Spinal cord (tissue), 9 donors: ENCODE measurements at regions not wholly inside any gene's neighbourhood (a gene's known extent, or its start where the extent isn't known, plus 50 kb on each side); places are given as distances from the start of the nearest gene placed in this dataset.

Source experiments
- DNase-seq, 6 donors: peaks; one replicate each; pipeline versions ENCODE4 v3.0.0 to v3.0.0-alpha.2; 2013 to 2015; ENCODE audit warnings: low spot score in 6 of 6, low read depth in 4 of 6
- H3K27ac ChIP-seq: one replicate; pipeline ENCODE4 v1.5.1; 2013; ENCODE audit warnings: low read depth, low read length, control low read depth
- H3K27me3 ChIP-seq: one replicate; pipeline ENCODE4 v1.6.1; 2013; ENCODE audit warnings: low read length; ENCODE audit not compliant: control insufficient read depth, insufficient read depth
- H3K36me3 ChIP-seq: one replicate; pipeline ENCODE4 v1.6.1; 2013; ENCODE audit warnings: low read length; ENCODE audit not compliant: control insufficient read depth, insufficient read depth
- H3K4me1 ChIP-seq: one replicate; pipeline ENCODE4 v1.6.1; 2013; ENCODE audit warnings: low read length; ENCODE audit not compliant: control insufficient read depth, insufficient read depth
- H3K4me3 ChIP-seq: one replicate; pipeline ENCODE4 v1.5.1; 2013; ENCODE audit warnings: low read depth, low read length, control low read depth
- H3K9me3 ChIP-seq: one replicate; pipeline ENCODE4 v1.6.1; 2013; ENCODE audit warnings: low read length; ENCODE audit not compliant: control insufficient read depth, insufficient read depth
- WGBS: methylation state at CpG from one replicate; pipeline ENCODE4 v1.1.5; 2013; ENCODE audit warnings: missing lambda C conversion rate; ENCODE audit not compliant: insufficient coverage; 5-methylcytosine and 5-hydroxymethylcytosine counted together
- donor health status: healthy.

DNA sequence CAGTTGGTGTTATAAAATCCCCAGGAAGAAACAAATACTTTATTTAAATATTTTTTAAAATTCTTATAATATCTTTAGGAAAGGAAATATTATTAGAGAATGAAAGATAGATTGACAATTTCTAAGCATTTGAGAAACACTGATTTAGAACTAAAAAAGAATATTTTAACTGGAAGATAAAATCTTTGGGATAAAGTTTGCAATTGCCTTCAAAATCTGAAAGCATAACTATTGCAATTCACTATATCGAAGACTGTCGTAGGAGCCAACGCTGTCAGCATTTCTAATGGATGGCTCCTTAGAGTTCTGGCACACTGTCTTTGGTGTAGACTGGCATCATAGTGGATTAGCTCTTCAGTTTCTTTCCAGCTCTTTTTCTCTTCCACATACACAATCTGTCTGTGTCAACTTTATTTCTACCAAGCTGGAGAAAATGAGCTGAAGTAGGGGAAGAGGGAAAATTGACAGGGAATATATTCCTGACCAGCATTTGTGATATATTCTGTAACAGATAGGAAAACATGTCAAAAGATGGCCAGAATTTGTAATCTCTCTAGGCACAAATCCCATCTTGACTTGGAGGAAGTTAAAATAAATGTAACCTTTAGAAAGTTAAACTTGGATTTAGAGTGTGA is 1561.4 kb downstream of the MAT2B start:
- Histone ChIP-seq H3K9me3 (peaks cover 1% of the 10 kb centered on the region), H3K4me3 (no peak overlapping the region), H3K36me3 (no peaks in the 10 kb centered on the region), H3K4me1 (no peaks in the 10 kb centered on the region), H3K27me3 (no peaks in the 10 kb centered on the region), H3K27ac (no peak overlapping the region)
- WGBS: no CpG with 5 or more reads among the region's 3 CpGs
- DNase-seq: peak in 1 of 6 donors; percentile 75

DNA sequence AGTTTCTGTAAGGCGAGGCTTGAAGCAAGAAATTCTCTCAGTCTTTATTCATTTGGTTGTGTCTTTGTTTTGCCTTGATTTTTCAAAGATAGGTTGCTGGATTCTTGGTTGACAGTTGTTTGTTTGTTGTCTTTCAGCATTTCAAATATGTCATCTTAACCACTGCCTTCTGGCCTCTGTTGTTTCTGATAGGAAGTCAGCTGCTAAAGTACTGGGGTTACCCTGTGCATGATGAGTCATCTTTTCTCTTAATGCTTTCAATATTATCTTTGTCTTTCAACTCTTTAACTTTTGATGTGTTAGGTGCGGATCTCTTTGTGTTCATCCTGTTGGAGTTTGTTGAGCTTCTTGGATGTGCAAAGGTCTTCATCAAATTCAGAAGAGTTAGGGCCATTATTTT is 1571.3 kb downstream of the MAT2B start:
- Histone ChIP-seq H3K36me3 (no peaks in the 10 kb centered on the region), H3K4me1 (no peaks in the 10 kb centered on the region), H3K4me3 (no peak overlapping the region), H3K27me3 (no peaks in the 10 kb centered on the region), H3K27ac (no peak overlapping the region), H3K9me3 (peaks cover 2% of the 10 kb centered on the region)
- no peak for DNase-seq
- WGBS: 40% methylated on average over 1 of the region's 2 CpGs

DNA sequence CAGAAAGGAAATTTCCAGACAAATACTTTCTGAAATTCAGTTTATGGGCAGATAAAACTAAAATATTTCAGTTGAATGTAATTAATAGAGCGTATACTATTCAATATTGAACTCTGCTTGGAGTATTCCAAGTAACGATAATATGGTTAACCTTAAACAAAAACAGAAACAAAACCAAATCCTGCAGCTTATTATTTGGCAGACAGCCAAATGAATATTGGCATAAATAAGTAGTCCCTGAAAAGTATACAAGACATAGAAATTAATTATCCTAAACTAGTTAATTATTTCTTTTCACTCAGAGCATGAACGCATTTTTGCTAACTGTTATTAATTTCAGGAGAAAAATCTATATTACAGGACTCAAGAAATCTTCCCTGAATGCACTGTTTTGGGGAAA is 1574.0 kb downstream of the MAT2B start:
- Histone ChIP-seq H3K36me3 (no peaks in the 10 kb centered on the region), H3K9me3 (peaks cover 2% of the 10 kb centered on the region), H3K27me3 (no peaks in the 10 kb centered on the region), H3K27ac (no peak overlapping the region), H3K4me1 (no peaks in the 10 kb centered on the region), H3K4me3 (no peak overlapping the region)
- WGBS: no CpG with 5 or more reads among the region's 3 CpGs
- no peak for DNase-seq

DNA sequence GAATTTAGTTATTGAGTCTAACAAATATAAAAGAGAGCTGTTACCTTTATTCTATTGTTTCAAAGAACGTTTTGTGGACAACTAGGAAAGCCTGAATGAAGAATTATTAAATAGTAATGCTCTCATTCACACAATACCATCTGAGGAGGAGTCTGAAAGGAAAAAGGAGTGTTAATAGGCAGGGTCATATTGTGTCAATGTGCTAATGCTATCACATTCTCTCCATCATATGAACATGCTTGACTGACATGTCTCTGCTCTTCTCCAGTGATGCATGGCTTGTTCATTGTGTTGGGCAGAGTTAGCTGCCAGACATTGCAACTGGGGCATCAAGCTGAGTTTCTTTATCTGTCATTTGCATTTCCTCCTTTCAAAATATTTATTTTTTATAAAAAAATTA is 1578.0 kb downstream of the MAT2B start:
- WGBS: no CpG with 5 or more reads among the region's 1 CpG
- Histone ChIP-seq H3K9me3 (no peaks in the 10 kb centered on the region), H3K4me1 (no peaks in the 10 kb centered on the region), H3K27me3 (no peaks in the 10 kb centered on the region), H3K27ac (no peak overlapping the region), H3K4me3 (no peak overlapping the region), H3K36me3 (no peaks in the 10 kb centered on the region)
- DNase-seq: no peak

DNA sequence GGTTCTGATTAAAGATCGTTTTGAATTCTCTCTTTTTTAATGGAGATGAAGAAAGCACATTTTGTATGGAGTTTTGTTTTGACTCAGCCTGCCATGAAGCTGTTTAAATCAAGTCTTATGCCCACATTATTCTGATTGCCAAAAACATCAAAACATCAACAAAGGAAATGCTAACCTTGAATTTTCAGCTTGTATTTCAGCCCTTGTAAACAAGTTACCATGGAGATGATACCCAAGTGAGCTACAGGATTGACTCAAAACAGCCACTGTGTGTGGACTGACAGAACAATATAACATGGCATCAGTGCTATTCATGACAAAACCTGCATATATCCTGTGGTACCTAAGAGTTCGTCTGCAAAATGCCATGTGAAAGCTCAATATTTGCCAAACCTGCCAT is 1581.0 kb downstream of the MAT2B start:
- no peak overlapping the region for H3K27ac ChIP-seq
- no peak overlapping the region for H3K4me3 ChIP-seq
- no peaks in the 10 kb centered on the region for H3K27me3 ChIP-seq
- no peaks in the 10 kb centered on the region for H3K36me3 ChIP-seq
- WGBS: 22% methylated on average over 1 of the region's 2 CpGs
- H3K9me3 ChIP-seq: no peaks in the 10 kb centered on the region
- DNase-seq: peak; percentile 15 to 79 (median 22)
- no peaks in the 10 kb centered on the region for H3K4me1 ChIP-seq

DNA sequence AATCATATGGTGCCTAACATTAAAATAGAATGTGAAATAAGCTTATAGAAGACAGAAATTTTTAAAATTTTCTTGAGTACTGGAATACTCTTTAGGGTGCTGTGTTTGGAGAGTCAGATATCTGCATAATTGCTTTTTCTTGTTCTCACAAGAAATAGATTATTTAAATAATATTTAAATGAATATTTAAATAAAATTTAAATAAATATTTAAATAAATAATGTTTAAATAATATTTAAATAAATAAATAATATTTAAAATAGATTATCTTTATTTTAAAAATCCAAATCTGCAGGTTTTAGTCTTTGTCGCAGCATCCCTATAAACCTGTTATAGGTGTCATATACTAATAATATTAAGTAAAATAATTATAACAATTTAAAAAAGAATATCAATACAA is 1589.4 kb downstream of the MAT2B start:
- no peak overlapping the region for H3K4me3 ChIP-seq
- no peak for DNase-seq
- no peaks in the 10 kb centered on the region for H3K4me1 ChIP-seq
- H3K27me3 ChIP-seq: no peaks in the 10 kb centered on the region
- peaks cover under 1% of the 10 kb centered on the region for H3K9me3 ChIP-seq
- no peak overlapping the region for H3K27ac ChIP-seq
- H3K36me3 ChIP-seq: no peaks in the 10 kb centered on the region
- no CpG with 5 or more reads among the region's 1 CpG for WGBS

DNA sequence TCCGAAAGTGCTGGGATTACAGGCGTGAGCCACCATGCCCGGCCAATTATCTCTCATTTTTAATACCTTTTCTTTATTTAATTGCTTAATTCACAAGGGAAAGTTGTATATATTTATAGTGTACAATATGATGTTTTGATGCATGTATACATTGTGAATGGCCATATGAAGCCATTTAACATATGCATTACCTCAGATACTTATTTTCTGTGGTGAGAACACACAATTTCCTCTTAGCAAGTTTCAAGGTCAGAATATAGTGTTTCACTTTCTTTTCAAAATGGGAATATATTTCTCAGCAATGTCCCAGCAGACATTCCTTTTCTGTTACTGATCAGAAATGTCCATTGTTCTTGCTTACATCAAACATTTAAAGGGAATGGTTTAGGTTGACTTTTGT is 1596.3 kb downstream of the MAT2B start:
- H3K4me1 ChIP-seq: no peaks in the 10 kb centered on the region
- no peak for DNase-seq
- no CpG with 5 or more reads among the region's 3 CpGs for WGBS
- no peak overlapping the region for H3K4me3 ChIP-seq
- peaks cover 1% of the 10 kb centered on the region for H3K9me3 ChIP-seq
- no peaks in the 10 kb centered on the region for H3K27me3 ChIP-seq
- H3K36me3 ChIP-seq: no peaks in the 10 kb centered on the region
- H3K27ac ChIP-seq: no peak overlapping the region

DNA sequence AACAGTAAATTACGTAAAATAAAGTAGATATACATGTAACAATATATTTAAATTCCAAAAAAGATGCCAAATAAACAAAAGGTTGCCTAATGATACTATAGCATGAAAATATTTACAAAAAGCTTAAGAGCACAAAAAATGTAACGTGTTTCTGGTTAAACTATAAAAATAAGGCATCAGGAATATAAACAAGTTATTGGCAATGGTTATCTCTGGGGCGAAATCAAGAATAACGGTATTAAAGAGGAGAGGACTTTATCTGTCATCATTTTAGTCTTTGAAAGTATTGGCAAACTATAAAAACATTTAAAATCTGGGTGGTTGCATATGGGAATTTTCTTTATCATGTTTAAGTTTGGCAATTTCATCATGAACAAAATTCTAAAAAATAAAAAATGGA is 1599.2 kb downstream of the MAT2B start:
- no CpG with 5 or more reads among the region's 4 CpGs for WGBS
- H3K27ac ChIP-seq: no peak overlapping the region
- no peaks in the 10 kb centered on the region for H3K4me1 ChIP-seq
- no peak overlapping the region for H3K4me3 ChIP-seq
- DNase-seq: no peak
- H3K9me3 ChIP-seq: peaks cover 1% of the 10 kb centered on the region
- no peaks in the 10 kb centered on the region for H3K27me3 ChIP-seq
- no peaks in the 10 kb centered on the region for H3K36me3 ChIP-seq

DNA sequence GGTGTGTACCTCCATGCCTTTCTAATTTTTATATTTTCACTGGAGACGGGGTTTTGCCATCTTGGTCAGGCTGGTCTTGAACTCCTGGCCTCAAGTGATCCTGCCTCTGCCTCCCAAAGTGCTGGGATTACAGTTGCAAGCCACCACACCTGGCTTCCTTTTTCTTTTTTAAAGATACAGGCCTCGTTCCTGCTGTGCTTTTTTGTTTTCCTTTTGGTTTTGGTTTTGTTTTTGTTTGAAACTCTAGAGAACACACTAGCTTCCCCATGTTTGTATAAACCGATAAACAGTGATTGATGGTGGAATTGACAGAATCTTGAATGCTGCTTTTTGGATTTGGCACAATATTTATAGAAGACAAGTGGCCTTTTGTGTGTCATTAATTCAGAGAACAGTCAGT is 1603.4 kb downstream of the MAT2B start:
- DNase-seq: no peak
- H3K9me3 ChIP-seq: no peaks in the 10 kb centered on the region
- WGBS: 86% methylated on average over 1 of the region's 3 CpGs
- no peaks in the 10 kb centered on the region for H3K4me1 ChIP-seq
- no peaks in the 10 kb centered on the region for H3K27me3 ChIP-seq
- no peak overlapping the region for H3K4me3 ChIP-seq
- H3K27ac ChIP-seq: no peak overlapping the region
- no peaks in the 10 kb centered on the region for H3K36me3 ChIP-seq

DNA sequence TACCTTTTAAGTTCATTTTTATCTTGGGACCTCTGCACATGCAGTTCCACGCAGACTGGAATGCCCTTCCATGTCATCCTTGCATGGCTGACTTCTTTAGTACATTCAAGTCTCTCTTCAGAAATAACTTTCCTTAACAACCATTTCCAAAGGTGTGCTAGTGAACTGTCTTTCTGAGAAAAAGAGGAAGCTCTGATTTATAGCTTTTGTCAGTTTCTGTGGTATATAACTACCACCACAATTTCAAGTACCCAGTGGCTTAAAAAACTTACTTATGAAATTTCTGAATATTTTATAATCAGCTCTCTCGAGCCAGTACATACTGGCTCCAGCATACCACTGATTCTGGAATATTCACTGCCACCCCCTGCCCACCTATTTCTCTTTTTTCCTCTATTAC is 1613.8 kb downstream of the MAT2B start:
- H3K4me1 ChIP-seq: no peaks in the 10 kb centered on the region
- no peak overlapping the region for H3K27ac ChIP-seq
- H3K9me3 ChIP-seq: no peaks in the 10 kb centered on the region
- 92% methylated on average over 2 of the region's 2 CpGs for WGBS
- no peak for DNase-seq
- H3K4me3 ChIP-seq: no peak overlapping the region
- no peaks in the 10 kb centered on the region for H3K27me3 ChIP-seq
- H3K36me3 ChIP-seq: no peaks in the 10 kb centered on the region
